ENCODE measurements at regions not wholly inside any gene's neighbourhood (a gene's known extent, or its start where the extent isn't known, plus 50 kb on each side); places are given as distances from the start of the nearest gene placed in this dataset.
"Not testable (repeated sequence)": the region's sequence is repeated elsewhere in the genome, so short reads cannot be mapped to it uniquely, and the experiment has no call there.

- TF ChIP-seq POLR2AphosphoS5 (IDR thresholded peaks at IDR 0.05): no peak
- no peak for TF ChIP-seq EP300 (IDR thresholded peaks at IDR 0.05)
- no peak for TF ChIP-seq POLR2A (IDR thresholded peaks at IDR 0.05)
- TF ChIP-seq CTCF (IDR thresholded peaks at IDR 0.05): no peak
Measured at GRCh38 chr20:40953856-40954255, 74.8 kb upstream of the TOP1 start.

GRCh38 chr20:40954521-40955165 is 74.0 kb upstream of the TOP1 start:
- H3K4me3 ChIP-seq: no peak overlapping the region
- no peak for TF ChIP-seq CTCF (IDR thresholded peaks at IDR 0.05)
- no peak for TF ChIP-seq POLR2AphosphoS5 (IDR thresholded peaks at IDR 0.05)
- TF ChIP-seq POLR2A (IDR thresholded peaks at IDR 0.05): no peak
- TF ChIP-seq EP300 (IDR thresholded peaks at IDR 0.05): no peak
- WGBS, 2 donors: 94% methylated on average over 10 of the region's 10 CpGs
- no peak overlapping the region for H3K27ac ChIP-seq
- peak; percentile 15 for DNase-seq
- no peaks in the 10 kb centered on the region for H3K36me3 ChIP-seq
- peaks cover 0 to 5% (median 0%) of the 10 kb centered on the region in 3 donors for H3K27me3 ChIP-seq
- peaks cover 0 to 4% (median 0%) of the 10 kb centered on the region in 4 donors for H3K9me3 ChIP-seq
- intact Hi-C loops (cut with DNase I): no loop called here
- no peaks in the 10 kb centered on the region for H3K4me1 ChIP-seq

More at GRCh38 chr20:40953856-40954255, 74.8 kb upstream of the TOP1 start:
- H3K9me3 ChIP-seq: peaks cover 0 to 4% (median 0%) of the 10 kb centered on the region in 4 donors
- peak; percentile 13 for DNase-seq
- peaks cover 0 to 8% (median 0%) of the 10 kb centered on the region in 3 donors for H3K27me3 ChIP-seq
- intact Hi-C loops (cut with DNase I): no loop called here
- WGBS, 2 donors: 87 to 88% methylated on average over 5 of the region's 5 CpGs
- no peaks in the 10 kb centered on the region for H3K36me3 ChIP-seq
- H3K27ac ChIP-seq: no peak overlapping the region
- H3K4me3 ChIP-seq: no peak overlapping the region
- H3K4me1 ChIP-seq: no peaks in the 10 kb centered on the region

GRCh38 chr20:40955326-40955725 is 73.3 kb upstream of the TOP1 start:
- Histone ChIP-seq H3K36me3 (no peaks in the 10 kb centered on the region), H3K4me3 (no peak overlapping the region), H3K4me1 (no peaks in the 10 kb centered on the region), H3K27ac (no peak overlapping the region), H3K9me3 (peaks cover 0 to 4% (median 0%) of the 10 kb centered on the region in 4 donors), H3K27me3 (peaks cover 0 to 4% (median 0%) of the 10 kb centered on the region in 3 donors)
- 93 to 95% methylated on average over 2 of the region's 2 CpGs for WGBS, 2 donors
- intact Hi-C loops (cut with DNase I): no loop called here
- peak; percentile 22 for DNase-seq
- TF ChIP-seq POLR2AphosphoS5 (IDR thresholded peaks at IDR 0.05) (no peak), EP300 (IDR thresholded peaks at IDR 0.05) (no peak), CTCF (IDR thresholded peaks at IDR 0.05) (no peak), POLR2A (IDR thresholded peaks at IDR 0.05) (no peak)

- H3K9me3 ChIP-seq; H3K4me3 ChIP-seq; H3K27ac ChIP-seq; intact Hi-C loops (cut with DNase I); H3K36me3 ChIP-seq; H3K4me1 ChIP-seq; H3K27me3 ChIP-seq: not testable (repeated sequence)
- DNase-seq: peak; percentile 3
- 20 to 79% methylated on average over 8 of the region's 8 CpGs for WGBS, 2 donors
Measured at GRCh38 chr20:40955826-40956225, 72.8 kb upstream of the TOP1 start.

GRCh38 chr20:40956542-40957264 is 71.9 kb upstream of the TOP1 start:
- no peak for TF ChIP-seq POLR2AphosphoS5 (IDR thresholded peaks at IDR 0.05)
- TF ChIP-seq CTCF (IDR thresholded peaks at IDR 0.05): no peak
- TF ChIP-seq EP300 (IDR thresholded peaks at IDR 0.05): no peak
- TF ChIP-seq POLR2A (IDR thresholded peaks at IDR 0.05): no peak
- 68 to 84% methylated on average over 15 of the region's 15 CpGs for WGBS, 2 donors
- intact Hi-C loops (cut with DNase I): no loop called here
- H3K27me3 ChIP-seq: no peaks in the 10 kb centered on the region
- no peaks in the 10 kb centered on the region for H3K4me1 ChIP-seq
- H3K9me3 ChIP-seq: peaks cover 0 to 4% (median 0%) of the 10 kb centered on the region in 4 donors
- peak; percentile 45 for DNase-seq
- no peak overlapping the region for H3K4me3 ChIP-seq
- H3K27ac ChIP-seq: no peak overlapping the region
- H3K36me3 ChIP-seq: no peaks in the 10 kb centered on the region
